Tibial nerve (tissue), 4 donors: ENCODE measurements at regions not wholly inside any gene's neighbourhood (a gene's known extent, or its start where the extent isn't known, plus 50 kb on each side); places are given as distances from the start of the nearest gene placed in this dataset.

ENCODE experiments used
- DNase-seq, 2 donors: peaks; one replicate each; pipeline ENCODE4 v3.0.0-alpha.2; 2019; ENCODE audit warnings: low spot score in 2 of 2
- H3K27ac ChIP-seq, 4 donors: fragments of 200-600 bp; sonication (generic) in 3 of 4; one replicate each; pipeline ENCODE4 v1.5.1; 2017 to 2019; ENCODE audit warnings: mild to moderate bottlenecking in 1 of 4
- H3K27me3 ChIP-seq, 2 donors: fragments of 200-600 bp; sonication (generic) in 1 of 2; one replicate each; pipeline versions ENCODE4 v1.5.1 to v1.6.0; 2017 to 2019
- H3K36me3 ChIP-seq, 3 donors: fragments of 200-600 bp; sonication (generic); one replicate each; pipeline ENCODE4 v1.5.1; 2018 to 2019
- H3K4me1 ChIP-seq, 4 donors: fragments of 200-600 bp; sonication (generic) in 3 of 4; one replicate each; pipeline ENCODE4 v1.5.1; 2017 to 2019
- H3K4me3 ChIP-seq, 4 donors: fragments of 200-600 bp; sonication (generic) in 3 of 4; one replicate each; pipeline ENCODE4 v1.5.1; 2017 to 2019; ENCODE audit warnings: mild to moderate bottlenecking in 1 of 4, moderate library complexity in 1 of 4
- H3K9me3 ChIP-seq, 4 donors: fragments of 200-600 bp; sonication (generic) in 3 of 4; one replicate each; pipeline ENCODE4 v1.5.1; 2017 to 2019
- EP300 ChIP-seq, 2 donors: sonication (generic); formaldehyde crosslinking; IDR thresholded peaks; one replicate each; pipeline ENCODE4 v1.6.1; 2017; ENCODE audit warnings: antibody characterized with exemption in 2 of 2, mild to moderate bottlenecking in 1 of 2
- POLR2A ChIP-seq, 2 donors: fragments of 450-650 bp; IDR thresholded peaks; one replicate each; pipeline ENCODE4 v1.6.1; 2017; ENCODE audit warnings: antibody characterized with exemption in 2 of 2, mild to moderate bottlenecking in 2 of 2, moderate library complexity in 2 of 2
- WGBS, 2 donors: methylation state at CpG; one replicate each; pipeline ENCODE4 v1.1.5; 2018; 5-methylcytosine and 5-hydroxymethylcytosine counted together
- TF ChIP-seq, protein P1 (sequence below), 5 experiments: fragments of 200-600 bp in 3 of 5; fragments of 450-650 bp in 2 of 5; sonication (generic) in 3 of 5; IDR thresholded peaks; one replicate each; pipeline ENCODE4 v1.5.1; 2016 to 2019; ENCODE audit warnings: antibody characterized with exemption in 5 of 5, mild to moderate bottlenecking in 3 of 5, moderate library complexity in 2 of 5

DNA sequence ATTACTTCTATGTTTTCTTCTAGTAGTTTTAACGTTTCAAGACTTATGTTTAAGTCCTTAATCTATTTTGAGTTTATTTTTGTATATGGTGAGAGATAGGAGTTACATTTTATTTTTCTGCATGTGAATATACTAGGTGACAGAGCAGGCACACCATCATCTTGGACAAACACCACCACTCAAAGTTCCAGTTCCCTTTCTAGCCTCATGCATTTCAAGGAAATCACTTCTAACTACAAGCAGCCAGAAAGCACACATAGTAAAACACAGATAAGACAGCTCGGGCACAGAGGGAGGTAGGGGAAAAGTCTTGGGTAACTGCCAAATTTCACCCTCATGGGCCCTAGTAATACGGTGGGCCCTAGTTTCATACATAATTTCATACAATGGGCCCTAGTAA, 609.4 kb upstream of the HS3ST5 start:
- no peak for DNase-seq
- Histone ChIP-seq H3K27me3 (no peaks in the 10 kb centered on the region), H3K9me3 (no peaks in the 10 kb centered on the region), H3K27ac (no peak overlapping the region), H3K36me3 (no peaks in the 10 kb centered on the region), H3K4me1 (no peaks in the 10 kb centered on the region), H3K4me3 (no peak overlapping the region)
- WGBS, 2 donors, result 60 to 67% methylated on average over 3 of the region's 3 CpGs
- TF ChIP-seq POLR2A (IDR thresholded peaks at IDR 0.05), result no peak
- TF ChIP-seq, protein P1, sequence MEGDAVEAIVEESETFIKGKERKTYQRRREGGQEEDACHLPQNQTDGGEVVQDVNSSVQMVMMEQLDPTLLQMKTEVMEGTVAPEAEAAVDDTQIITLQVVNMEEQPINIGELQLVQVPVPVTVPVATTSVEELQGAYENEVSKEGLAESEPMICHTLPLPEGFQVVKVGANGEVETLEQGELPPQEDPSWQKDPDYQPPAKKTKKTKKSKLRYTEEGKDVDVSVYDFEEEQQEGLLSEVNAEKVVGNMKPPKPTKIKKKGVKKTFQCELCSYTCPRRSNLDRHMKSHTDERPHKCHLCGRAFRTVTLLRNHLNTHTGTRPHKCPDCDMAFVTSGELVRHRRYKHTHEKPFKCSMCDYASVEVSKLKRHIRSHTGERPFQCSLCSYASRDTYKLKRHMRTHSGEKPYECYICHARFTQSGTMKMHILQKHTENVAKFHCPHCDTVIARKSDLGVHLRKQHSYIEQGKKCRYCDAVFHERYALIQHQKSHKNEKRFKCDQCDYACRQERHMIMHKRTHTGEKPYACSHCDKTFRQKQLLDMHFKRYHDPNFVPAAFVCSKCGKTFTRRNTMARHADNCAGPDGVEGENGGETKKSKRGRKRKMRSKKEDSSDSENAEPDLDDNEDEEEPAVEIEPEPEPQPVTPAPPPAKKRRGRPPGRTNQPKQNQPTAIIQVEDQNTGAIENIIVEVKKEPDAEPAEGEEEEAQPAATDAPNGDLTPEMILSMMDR (IDR thresholded peaks at IDR 0.05), result no peak
- TF ChIP-seq EP300 (IDR thresholded peaks at IDR 0.05), result no peak

DNA sequence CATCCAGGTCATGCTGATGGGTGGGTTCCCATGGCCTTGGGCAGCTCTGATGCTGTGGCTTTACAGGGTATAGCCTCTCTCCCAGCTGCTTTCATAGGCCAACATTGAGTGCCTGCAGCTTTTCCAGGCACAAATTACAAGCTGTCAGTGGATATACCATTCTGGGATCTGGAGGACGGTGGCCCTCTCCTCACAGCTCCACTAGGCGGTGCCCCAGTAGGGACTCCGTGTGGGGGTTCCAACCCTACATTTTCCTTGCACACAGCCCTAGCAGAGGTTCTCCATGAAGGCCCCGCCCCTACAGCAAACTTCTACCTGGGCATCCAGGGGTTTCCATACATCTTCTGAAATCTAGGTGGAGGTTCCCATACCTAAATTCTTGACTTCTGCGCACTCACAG, 602.6 kb upstream of the HS3ST5 start:
- TF ChIP-seq POLR2A (IDR thresholded peaks at IDR 0.05) (no peak), EP300 (IDR thresholded peaks at IDR 0.05) (no peak)
- TF ChIP-seq, protein P1 (IDR thresholded peaks at IDR 0.05), result no peak
- no peak overlapping the region for H3K4me3 ChIP-seq
- no peak for DNase-seq
- WGBS, 2 donors, result 79 to 86% methylated on average over 4 of the region's 5 CpGs
- no peaks in the 10 kb centered on the region for H3K4me1 ChIP-seq
- peaks cover 0 to 4% (median 0%) of the 10 kb centered on the region in 4 donors for H3K9me3 ChIP-seq
- no peak overlapping the region for H3K27ac ChIP-seq
- no peaks in the 10 kb centered on the region for H3K36me3 ChIP-seq
- H3K27me3 ChIP-seq, result no peaks in the 10 kb centered on the region

DNA sequence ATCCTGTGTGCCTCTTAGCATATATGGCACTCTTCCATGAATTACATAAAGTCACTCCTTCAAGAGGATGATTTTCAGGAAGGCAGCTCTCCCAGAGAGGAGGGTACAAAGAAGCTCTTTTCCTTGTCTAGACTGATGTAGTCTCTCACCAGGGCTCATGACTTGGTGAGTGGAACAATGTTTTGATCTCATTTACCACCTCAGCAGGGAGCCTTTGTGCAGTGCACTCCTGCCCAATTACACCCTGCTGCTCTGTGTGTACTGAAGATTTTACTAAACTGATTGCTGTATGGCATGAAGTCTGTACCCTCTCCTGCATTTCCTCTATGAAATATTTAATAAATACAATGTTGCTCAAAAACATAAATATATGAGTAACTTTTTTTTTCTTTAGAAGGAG, 598.3 kb upstream of the HS3ST5 start:
- H3K36me3 ChIP-seq, result no peaks in the 10 kb centered on the region
- no peaks in the 10 kb centered on the region for H3K4me1 ChIP-seq
- H3K27ac ChIP-seq, result no peak overlapping the region
- no peaks in the 10 kb centered on the region for H3K27me3 ChIP-seq
- no peak overlapping the region for H3K4me3 ChIP-seq
- no peak for DNase-seq
- TF ChIP-seq POLR2A (IDR thresholded peaks at IDR 0.05) (no peak), EP300 (IDR thresholded peaks at IDR 0.05) (no peak)
- TF ChIP-seq, protein P1 (IDR thresholded peaks at IDR 0.05), result no peak
- no peaks in the 10 kb centered on the region for H3K9me3 ChIP-seq

DNA sequence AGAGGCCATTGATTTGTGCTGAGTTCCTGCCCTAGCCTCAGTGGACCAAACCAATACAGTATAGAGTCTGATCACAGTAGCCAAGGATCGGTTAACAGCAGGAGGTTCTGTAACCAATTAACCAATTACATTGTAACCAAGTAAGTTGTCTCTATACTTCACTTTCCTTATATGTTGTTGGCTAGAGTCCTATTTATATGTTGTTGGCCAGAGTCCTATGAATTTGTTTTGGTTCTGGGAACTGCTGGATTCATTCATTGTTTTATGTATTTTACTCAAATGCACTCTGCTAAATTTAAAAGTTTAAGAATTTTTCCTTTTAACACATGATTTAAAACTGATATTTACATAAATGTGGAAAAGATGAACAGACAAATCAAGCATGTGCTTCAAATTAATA, 597.4 kb upstream of the HS3ST5 start:
- no peak for DNase-seq

DNA sequence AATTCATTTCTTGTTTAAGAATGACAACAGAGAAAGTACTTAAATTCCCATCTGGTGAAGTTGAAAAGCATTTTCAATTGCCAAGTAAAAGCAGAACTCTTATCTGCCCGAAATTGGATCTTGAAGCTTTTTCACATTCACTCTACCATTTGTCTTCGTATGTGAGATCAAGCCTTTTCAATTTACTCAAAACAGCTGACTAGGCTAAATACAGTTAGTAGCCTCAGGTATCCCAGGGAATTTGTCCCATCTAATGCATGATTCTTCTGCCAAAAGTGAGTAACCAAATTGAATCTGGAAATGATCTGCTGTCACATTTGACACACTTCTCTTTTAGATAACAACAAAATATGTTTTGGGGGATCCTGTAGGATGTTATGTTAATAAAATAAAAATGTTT, 596.8 kb upstream of the HS3ST5 start:
- H3K27ac ChIP-seq, result no peak overlapping the region
- H3K27me3 ChIP-seq, result no peaks in the 10 kb centered on the region
- 66 to 72% methylated on average over 2 of the region's 2 CpGs for WGBS, 2 donors
- H3K4me1 ChIP-seq, result no peaks in the 10 kb centered on the region
- DNase-seq, result no peak
- H3K36me3 ChIP-seq, result no peaks in the 10 kb centered on the region
- H3K4me3 ChIP-seq, result no peak overlapping the region
- no peaks in the 10 kb centered on the region for H3K9me3 ChIP-seq
- TF ChIP-seq EP300 (IDR thresholded peaks at IDR 0.05), result no peak
- TF ChIP-seq, protein P1 (IDR thresholded peaks at IDR 0.05), result no peak
- no peak for TF ChIP-seq POLR2A (IDR thresholded peaks at IDR 0.05)

More for the DNA sequence above, 597.4 kb upstream of the HS3ST5 start:
- Histone ChIP-seq H3K9me3 (no peaks in the 10 kb centered on the region), H3K36me3 (no peaks in the 10 kb centered on the region), H3K4me3 (no peak overlapping the region), H3K27ac (no peak overlapping the region), H3K4me1 (no peaks in the 10 kb centered on the region), H3K27me3 (no peaks in the 10 kb centered on the region)
- WGBS, 2 donors, result 83 to 86% methylated on average over 1 of the region's 1 CpG
- TF ChIP-seq, protein P1 (IDR thresholded peaks at IDR 0.05), result no peak
- no peak for TF ChIP-seq EP300 (IDR thresholded peaks at IDR 0.05)
- no peak for TF ChIP-seq POLR2A (IDR thresholded peaks at IDR 0.05)
